Breast epithelium (tissue), 3 donors: ENCODE measurements at regions not wholly inside any gene's neighbourhood (a gene's known extent, or its start where the extent isn't known, plus 50 kb on each side); places are given as distances from the start of the nearest gene placed in this dataset.

ENCODE experiments used
- POLR2A ChIP-seq: fragments of 450-650 bp; IDR thresholded peaks from one replicate; pipeline ENCODE4 v1.6.1; 2016; ENCODE audit warnings: antibody characterized with exemption, mild to moderate bottlenecking, moderate library complexity
- POLR2AphosphoS5 ChIP-seq, 3 donors: sonication (generic); formaldehyde crosslinking; IDR thresholded peaks; one replicate each; pipeline ENCODE4 v1.6.1; 2017; ENCODE audit warnings: antibody characterized with exemption in 3 of 3
- TF ChIP-seq, protein P1 (sequence below), 3 donors: fragments of 450-650 bp; IDR thresholded peaks; one replicate each; pipeline ENCODE4 v1.5.1; 2016 to 2017; ENCODE audit warnings: antibody characterized with exemption in 3 of 3, mild to moderate bottlenecking in 3 of 3, moderate library complexity in 3 of 3

DNA sequence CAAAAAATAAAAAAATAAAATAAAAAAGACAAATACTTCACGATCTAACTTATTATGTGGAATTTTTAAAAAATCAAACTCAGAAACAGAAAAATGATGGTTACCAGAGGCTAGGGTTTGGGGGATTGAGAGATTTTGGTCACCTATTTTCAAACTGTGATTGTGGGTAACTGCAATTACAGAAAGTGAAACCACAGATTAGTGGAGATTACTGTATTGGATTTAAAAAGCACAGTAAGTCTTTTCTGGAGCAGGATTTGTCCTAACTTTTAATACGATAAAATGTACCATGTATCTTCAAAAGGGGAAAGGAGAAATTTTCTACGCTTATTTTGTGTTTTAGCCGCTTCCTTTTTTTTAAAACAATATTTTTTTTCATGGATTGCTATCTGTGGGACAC is 1204.9 kb upstream of the LRRTM3 start:
- no peak for TF ChIP-seq POLR2A
- TF ChIP-seq, protein P1, sequence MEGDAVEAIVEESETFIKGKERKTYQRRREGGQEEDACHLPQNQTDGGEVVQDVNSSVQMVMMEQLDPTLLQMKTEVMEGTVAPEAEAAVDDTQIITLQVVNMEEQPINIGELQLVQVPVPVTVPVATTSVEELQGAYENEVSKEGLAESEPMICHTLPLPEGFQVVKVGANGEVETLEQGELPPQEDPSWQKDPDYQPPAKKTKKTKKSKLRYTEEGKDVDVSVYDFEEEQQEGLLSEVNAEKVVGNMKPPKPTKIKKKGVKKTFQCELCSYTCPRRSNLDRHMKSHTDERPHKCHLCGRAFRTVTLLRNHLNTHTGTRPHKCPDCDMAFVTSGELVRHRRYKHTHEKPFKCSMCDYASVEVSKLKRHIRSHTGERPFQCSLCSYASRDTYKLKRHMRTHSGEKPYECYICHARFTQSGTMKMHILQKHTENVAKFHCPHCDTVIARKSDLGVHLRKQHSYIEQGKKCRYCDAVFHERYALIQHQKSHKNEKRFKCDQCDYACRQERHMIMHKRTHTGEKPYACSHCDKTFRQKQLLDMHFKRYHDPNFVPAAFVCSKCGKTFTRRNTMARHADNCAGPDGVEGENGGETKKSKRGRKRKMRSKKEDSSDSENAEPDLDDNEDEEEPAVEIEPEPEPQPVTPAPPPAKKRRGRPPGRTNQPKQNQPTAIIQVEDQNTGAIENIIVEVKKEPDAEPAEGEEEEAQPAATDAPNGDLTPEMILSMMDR (IDR thresholded peaks at IDR 0.05) = no peak
- no peak for TF ChIP-seq POLR2AphosphoS5 (IDR thresholded peaks at IDR 0.05)
